ENCODE measurements at regions not wholly inside any gene's neighbourhood (a gene's known extent, or its start where the extent isn't known, plus 50 kb on each side); places are given as distances from the start of the nearest gene placed in this dataset.

DNA sequence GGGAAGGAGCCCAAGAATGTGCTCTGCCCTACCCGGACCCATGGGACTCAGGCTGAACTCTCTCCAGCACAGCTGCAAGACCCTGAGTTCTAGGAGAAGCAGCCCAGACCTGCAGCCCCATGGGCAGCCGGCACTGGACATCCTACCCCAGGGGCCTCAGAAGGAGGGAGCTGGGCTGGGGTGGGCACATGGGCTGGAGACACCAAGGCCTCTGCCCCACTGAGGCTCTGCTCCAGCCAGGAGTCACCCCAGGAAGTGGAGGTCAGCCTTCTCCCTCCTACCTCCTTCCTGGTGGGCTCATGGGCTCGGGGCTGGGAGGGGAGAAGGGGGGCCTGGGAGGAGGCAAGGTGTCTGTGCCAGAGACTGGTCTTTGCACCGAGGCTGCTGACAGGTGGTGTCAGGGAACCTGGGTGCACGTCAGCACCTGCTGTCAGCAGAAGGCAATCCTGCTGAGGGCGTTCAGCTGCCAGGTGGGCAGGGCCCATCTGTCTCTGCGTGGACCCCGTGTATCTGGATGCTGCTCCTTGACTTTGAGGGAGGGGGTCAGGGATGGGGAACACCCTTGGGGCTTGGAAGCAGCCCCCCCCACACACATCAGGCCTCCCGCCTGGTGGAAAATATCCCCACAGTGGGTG is 95.2 kb downstream of the PDGFA start:
- H3K36me3 Mint-ChIP-seq (ENCODE audit: low read depth): no peaks in the 10 kb centered on the region
- H3K4me1 Mint-ChIP-seq (ENCODE audit: low read depth): no peaks in the 10 kb centered on the region
- no peaks in the 10 kb centered on the region for H3K27me3 Mint-ChIP-seq
- DNase-seq: no peak
- no peak overlapping the region for H3K27ac Mint-ChIP-seq
- no peaks in the 10 kb centered on the region for H3K9me3 Mint-ChIP-seq
- H3K4me3 Mint-ChIP-seq: no peak overlapping the region

DNA sequence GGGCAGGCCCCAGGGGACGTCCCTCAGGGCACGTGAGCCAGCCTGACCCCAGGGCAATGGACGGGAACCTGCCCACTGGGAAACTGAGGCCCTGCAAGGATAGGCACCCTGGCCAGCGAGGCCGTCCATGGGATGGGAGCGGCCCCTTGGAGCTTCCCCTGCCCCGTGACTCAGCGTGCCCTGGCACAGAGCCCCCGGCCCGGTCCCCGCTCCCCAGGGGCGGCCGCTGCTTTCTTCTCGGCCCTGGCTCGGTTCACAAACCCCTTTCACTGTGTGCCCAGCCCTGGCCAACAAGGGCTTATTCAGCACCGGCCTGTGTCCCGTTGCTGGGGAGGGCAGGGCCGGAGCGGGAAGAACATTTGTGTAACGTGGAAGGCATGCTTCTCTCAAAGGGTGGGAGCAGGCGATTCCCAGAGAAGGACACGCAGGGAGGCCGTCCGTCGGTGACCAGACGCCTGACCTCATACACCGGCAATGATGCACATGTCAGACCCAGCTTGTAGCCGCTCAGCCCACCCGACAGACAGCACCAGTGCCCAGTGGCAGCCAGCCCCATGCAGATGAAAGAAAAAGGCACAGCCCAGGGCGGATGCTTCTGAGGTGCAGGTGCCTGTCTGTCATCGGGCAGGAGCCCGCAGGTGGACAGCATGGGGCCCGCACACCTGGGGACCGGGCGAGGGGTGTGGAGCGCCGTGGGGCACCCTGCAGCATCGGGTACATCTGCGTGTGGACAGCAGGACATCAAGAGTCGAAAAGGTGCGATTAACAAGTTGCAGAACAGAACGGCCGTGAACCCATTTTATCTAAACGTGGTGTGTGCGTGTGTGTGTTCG is 94.5 kb downstream of the PDGFA start:
- no peaks in the 10 kb centered on the region for H3K36me3 Mint-ChIP-seq (ENCODE audit: low read depth)
- no peak overlapping the region for H3K4me3 Mint-ChIP-seq
- DNase-seq: no peak
- no peak overlapping the region for H3K27ac Mint-ChIP-seq
- H3K27me3 Mint-ChIP-seq: no peaks in the 10 kb centered on the region
- H3K4me1 Mint-ChIP-seq (ENCODE audit: low read depth): no peaks in the 10 kb centered on the region
- no peaks in the 10 kb centered on the region for H3K9me3 Mint-ChIP-seq

DNA sequence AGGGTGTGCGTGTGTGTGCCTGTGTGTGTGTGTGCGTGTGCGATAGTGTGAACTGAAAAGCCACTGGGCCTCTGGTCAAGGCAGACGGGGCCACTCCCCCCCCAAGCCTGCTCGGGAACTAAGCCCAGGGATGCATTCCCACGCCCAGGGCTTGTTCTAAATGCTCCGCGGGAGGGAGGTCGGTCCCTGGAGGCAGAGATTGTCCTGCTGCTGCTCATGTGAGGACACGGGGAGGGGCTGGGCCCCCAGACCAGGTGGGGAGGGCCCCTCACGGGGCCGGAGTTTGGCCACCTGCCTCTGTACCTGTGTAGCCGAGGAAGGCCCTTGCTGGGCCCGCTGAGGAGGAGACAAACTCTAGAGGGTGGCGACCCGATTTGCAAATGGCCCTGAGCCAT is 93.9 kb downstream of the PDGFA start:
- H3K4me1 Mint-ChIP-seq (ENCODE audit: low read depth): no peaks in the 10 kb centered on the region
- H3K36me3 Mint-ChIP-seq (ENCODE audit: low read depth): no peaks in the 10 kb centered on the region
- no peak for DNase-seq
- H3K27me3 Mint-ChIP-seq: no peaks in the 10 kb centered on the region
- H3K27ac Mint-ChIP-seq: no peak overlapping the region
- no peaks in the 10 kb centered on the region for H3K9me3 Mint-ChIP-seq
- H3K4me3 Mint-ChIP-seq: no peak overlapping the region

DNA sequence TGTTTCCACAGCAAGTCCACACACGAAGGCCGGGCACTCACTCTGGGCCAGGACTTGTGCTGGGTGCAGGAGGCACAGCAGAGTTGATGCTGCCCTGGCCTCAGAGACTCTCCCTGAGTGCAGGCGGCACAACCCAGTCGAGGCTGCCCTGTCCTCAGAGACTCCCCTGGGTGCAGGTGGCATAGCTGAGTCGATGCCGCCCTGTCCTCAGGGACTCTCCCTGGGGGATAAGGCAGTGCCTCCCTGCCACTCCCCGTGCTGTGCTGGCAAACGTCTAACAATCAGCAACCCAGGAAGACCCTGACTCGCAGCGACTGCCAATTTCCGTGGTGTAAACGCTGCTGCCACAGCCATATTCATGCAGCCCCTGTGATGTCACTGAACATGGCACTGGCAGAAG is 93.1 kb downstream of the PDGFA start:
- Mint-ChIP-seq H3K36me3 (ENCODE audit: low read depth) (no peaks in the 10 kb centered on the region), H3K9me3 (no peaks in the 10 kb centered on the region), H3K27me3 (no peaks in the 10 kb centered on the region), H3K27ac (no peak overlapping the region), H3K4me3 (no peak overlapping the region), H3K4me1 (ENCODE audit: low read depth) (no peaks in the 10 kb centered on the region)
- DNase-seq: no peak

DNA sequence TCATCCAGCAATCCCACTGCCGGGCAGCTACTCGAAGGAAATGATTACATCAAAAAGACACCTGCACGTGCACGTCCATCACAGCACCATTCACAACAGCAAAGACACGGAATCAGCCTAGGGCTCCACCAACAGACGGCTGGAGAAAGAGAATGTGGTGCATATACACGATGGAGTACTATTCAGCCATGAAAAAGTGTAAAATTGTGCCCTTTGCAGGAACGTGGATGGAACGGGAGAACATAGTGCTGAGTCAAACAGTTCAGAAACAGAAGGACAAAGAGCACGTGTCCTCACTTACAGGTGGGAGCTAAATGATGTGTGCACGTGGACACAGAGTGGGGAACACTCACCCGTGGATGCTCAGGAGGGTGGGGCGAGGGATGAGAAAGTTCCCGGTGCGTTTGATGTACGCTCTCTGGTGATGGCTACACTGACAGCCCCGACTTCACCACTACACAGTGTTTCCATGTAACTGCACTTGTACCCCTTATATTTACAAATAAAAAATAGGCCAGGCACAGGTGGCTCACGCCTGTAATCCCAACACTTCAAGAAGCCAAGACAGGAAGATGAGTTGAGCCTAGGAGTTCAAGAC is 92.0 kb downstream of the PDGFA start:
- Mint-ChIP-seq H3K27me3 (no peaks in the 10 kb centered on the region), H3K9me3 (no peaks in the 10 kb centered on the region), H3K27ac (no peak overlapping the region), H3K36me3 (ENCODE audit: low read depth) (no peaks in the 10 kb centered on the region), H3K4me3 (no peak overlapping the region), H3K4me1 (ENCODE audit: low read depth) (no peaks in the 10 kb centered on the region)
- no peak for DNase-seq

DNA sequence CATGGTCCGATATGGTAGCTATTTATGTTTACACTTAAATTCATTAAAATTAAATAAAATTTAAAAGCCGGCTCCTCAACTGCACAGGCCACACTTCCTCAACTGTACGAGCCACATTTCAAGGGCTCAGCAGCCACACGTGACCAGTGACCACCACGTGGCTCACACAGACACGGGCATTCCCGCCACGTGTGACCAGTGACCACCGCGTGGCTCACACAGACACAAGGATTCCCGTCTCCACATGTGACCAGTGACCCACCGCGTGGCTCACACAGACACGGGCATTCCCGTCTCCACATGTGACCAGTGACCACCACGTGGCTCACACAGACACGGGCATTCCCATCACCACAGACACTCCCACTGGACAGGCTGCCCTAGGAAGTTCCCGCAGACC is 91.3 kb downstream of the PDGFA start:
- no peak for DNase-seq
- no peak overlapping the region for H3K4me3 Mint-ChIP-seq
- no peak overlapping the region for H3K27ac Mint-ChIP-seq
- H3K27me3 Mint-ChIP-seq: no peaks in the 10 kb centered on the region
- H3K36me3 Mint-ChIP-seq (ENCODE audit: low read depth): no peaks in the 10 kb centered on the region
- no peaks in the 10 kb centered on the region for H3K4me1 Mint-ChIP-seq (ENCODE audit: low read depth)
- no peaks in the 10 kb centered on the region for H3K9me3 Mint-ChIP-seq

DNA sequence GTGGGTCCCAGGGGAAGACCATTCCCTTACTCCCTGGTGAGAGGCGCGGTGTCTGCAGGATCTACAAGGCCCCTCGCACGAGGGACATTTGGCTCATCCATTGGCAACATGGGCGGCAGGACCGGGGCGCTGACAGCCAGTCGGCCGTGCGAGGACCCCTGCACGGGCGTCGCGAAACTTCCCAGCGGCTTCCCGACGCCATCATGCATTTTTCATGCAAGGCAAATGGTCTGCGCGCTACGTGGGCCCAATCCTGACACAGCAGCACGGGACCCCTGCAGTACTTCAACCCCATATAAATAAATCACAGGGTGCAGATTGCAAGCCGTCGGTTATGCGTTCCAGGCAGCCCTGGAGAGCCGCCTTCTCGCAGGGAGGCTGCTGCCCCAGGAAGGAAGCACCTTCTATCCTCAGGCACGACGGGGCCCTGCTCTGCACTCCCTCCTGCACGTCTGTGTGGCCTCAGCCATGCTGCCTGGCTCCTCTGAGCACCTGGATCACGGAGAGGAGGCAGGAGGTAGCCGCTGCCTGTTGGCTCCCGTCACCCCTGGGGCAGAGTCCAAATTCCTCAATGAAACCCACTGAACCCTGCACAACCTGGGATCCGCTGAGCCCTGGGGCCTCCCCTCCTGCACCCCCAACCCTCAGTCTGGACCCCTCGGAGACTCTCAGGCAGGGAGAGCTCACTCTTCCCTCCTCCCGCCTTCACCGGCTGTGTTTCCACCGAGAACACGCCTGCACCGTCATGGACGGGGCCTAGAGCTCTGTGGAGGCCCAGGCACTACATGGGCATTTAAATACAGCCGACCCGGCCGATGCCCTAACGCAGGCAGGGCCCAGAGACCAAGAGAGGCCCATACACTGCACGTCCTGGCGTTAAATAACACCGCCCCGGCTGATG is 90.5 kb downstream of the PDGFA start:
- no peaks in the 10 kb centered on the region for H3K4me1 Mint-ChIP-seq (ENCODE audit: low read depth)
- H3K36me3 Mint-ChIP-seq (ENCODE audit: low read depth): no peaks in the 10 kb centered on the region
- no peaks in the 10 kb centered on the region for H3K27me3 Mint-ChIP-seq
- H3K4me3 Mint-ChIP-seq: no peak overlapping the region
- DNase-seq: no peak
- H3K9me3 Mint-ChIP-seq: no peaks in the 10 kb centered on the region
- H3K27ac Mint-ChIP-seq: no peak overlapping the region

DNA sequence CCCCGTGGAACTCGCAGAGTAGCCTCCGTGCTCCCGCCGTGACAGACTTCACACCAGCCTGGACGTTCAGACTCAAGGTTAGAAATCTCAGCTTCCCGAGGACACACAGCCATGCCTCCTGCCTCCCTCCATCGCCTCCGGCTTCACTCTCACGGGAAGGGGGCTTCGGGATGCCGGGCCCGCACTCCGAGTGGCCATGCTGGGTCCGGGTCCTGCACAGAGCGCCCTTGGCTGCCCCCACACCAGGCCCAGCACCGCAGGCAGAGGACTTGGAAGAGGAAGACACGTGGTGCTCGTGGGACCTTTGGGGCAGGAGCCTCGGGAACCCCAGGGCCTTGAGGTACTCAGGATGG is 89.8 kb downstream of the PDGFA start:
- no peaks in the 10 kb centered on the region for H3K4me1 Mint-ChIP-seq (ENCODE audit: low read depth)
- no peaks in the 10 kb centered on the region for H3K36me3 Mint-ChIP-seq (ENCODE audit: low read depth)
- H3K9me3 Mint-ChIP-seq: no peaks in the 10 kb centered on the region
- H3K27me3 Mint-ChIP-seq: peaks cover 2% of the 10 kb centered on the region
- no peak overlapping the region for H3K4me3 Mint-ChIP-seq
- H3K27ac Mint-ChIP-seq: no peak overlapping the region
- no peak for DNase-seq

DNA sequence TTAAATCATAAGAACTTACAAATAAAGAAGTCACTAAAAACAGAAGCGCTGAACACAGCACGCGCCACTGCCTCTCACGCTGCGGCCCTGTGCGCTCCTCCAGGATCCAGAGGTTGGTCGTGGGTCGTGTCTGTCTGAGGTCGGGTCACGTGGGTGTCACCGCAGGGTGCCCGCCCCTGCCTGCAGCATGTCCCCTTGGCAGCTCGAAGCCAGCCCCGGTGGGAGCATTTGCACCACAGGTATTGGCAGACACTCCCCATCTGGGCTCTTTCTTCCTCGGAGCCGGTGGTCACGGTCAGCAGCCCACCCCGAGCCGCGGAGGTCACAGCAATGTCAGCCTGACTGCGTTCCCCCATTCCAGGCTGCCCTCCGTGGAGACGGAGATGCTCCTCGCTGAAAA is 88.6 kb downstream of the PDGFA start:
- Mint-ChIP-seq H3K9me3 (no peaks in the 10 kb centered on the region), H3K4me3 (no peak overlapping the region), H3K27ac (no peak overlapping the region), H3K36me3 (ENCODE audit: low read depth) (no peaks in the 10 kb centered on the region), H3K27me3 (peaks cover 2% of the 10 kb centered on the region), H3K4me1 (ENCODE audit: low read depth) (peaks cover 9% of the 10 kb centered on the region)
- DNase-seq: no peak

DNA sequence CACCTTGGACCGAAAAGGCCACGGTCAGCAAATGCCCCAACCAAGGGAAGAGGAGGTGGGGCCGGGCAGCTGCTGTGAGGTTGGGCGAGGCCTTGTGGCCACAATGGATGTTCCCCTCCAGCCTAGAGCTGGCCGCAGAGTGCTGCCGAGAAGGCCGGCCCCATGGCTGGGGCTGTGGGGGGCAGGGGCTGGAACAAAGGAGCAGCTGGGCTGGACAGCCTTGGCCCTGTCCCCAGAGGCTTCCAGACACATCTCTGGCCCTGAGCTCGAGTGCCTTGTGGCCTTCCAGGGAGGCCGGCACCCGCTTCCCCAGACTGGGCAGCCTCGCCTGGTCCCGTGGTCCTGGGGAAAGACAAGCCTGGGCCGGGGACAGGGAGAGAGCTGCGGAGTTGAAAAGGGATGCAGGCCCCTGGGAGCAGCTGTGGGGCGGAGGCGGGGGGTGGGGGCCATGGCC is 88.0 kb downstream of the PDGFA start:
- no peaks in the 10 kb centered on the region for H3K36me3 Mint-ChIP-seq (ENCODE audit: low read depth)
- H3K9me3 Mint-ChIP-seq: no peaks in the 10 kb centered on the region
- H3K4me3 Mint-ChIP-seq: no peak overlapping the region
- H3K4me1 Mint-ChIP-seq (ENCODE audit: low read depth): peaks cover 10% of the 10 kb centered on the region
- peaks cover 2% of the 10 kb centered on the region for H3K27me3 Mint-ChIP-seq
- no peak for DNase-seq
- H3K27ac Mint-ChIP-seq: no peak overlapping the region

DNA sequence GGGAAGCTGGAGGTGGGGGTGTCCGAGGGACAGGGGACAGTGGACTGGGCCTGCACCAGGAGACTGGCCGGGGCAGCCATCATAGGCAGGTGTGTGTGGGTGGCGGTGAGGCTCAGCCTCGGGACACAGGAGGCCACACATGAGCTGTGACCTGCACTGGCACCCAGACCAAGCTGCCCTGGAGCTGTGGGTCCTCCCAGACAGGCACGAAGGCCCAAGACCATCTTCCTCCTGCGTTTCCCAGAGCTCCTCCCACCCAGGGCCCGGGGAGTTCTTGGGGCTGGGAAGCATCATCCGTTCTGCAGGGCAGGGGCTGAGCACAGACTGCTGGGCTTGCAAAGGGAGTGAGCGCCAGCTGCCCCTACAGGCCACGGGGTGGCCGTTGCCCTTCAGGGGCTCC is 87.4 kb downstream of the PDGFA start:
- H3K4me1 Mint-ChIP-seq (ENCODE audit: low read depth): peaks cover 10% of the 10 kb centered on the region
- no peaks in the 10 kb centered on the region for H3K9me3 Mint-ChIP-seq
- H3K36me3 Mint-ChIP-seq (ENCODE audit: low read depth): no peaks in the 10 kb centered on the region
- H3K27me3 Mint-ChIP-seq: peaks cover 2% of the 10 kb centered on the region
- no peak overlapping the region for H3K4me3 Mint-ChIP-seq
- H3K27ac Mint-ChIP-seq: no peak overlapping the region
- DNase-seq: no peak

DNA sequence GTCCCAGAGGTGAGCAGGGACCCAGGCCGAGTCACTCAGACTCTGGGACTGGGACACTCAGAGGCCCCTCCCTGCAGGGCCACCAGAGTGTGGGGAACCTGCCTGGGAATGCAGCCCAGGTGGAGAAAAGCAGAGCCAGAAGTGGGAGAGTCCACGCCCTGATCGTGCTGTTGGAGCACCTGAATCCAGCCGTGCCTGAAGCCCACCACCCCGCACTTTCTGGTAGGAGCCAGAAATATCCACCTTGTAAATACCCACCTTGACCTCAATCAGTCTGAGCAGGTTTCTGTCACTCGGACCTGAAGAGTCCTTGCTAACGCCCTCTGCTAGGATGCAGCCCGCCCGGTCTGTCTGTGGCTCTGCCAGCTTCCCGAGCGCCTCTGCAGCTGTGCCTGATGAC is 86.7 kb downstream of the PDGFA start:
- Mint-ChIP-seq H3K9me3 (no peaks in the 10 kb centered on the region), H3K4me3 (no peak overlapping the region), H3K27ac (no peak overlapping the region), H3K27me3 (peaks cover 2% of the 10 kb centered on the region), H3K36me3 (ENCODE audit: low read depth) (no peaks in the 10 kb centered on the region), H3K4me1 (ENCODE audit: low read depth) (peaks cover 10% of the 10 kb centered on the region)
- DNase-seq: no peak

DNA sequence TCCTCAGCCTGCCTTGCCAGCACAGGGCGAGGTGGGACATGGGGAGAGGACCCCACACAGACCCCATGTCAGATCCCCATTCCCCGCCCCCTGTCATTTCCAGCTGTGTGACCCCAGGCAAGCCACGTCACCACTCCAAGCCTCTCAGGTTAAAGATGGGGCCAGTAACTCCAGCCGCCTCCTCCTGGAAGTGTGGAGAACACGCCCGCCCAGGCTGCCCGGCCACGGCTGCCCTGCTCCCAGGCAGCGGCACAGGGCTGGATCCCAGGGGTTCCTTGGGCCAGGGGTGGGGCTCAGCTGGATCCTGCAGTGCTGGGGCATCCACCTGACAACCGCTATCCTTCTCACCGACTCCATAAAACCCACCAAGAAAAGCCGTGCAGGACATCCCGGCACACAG is 86.1 kb downstream of the PDGFA start:
- H3K27me3 Mint-ChIP-seq: peaks cover 2% of the 10 kb centered on the region

DNA sequence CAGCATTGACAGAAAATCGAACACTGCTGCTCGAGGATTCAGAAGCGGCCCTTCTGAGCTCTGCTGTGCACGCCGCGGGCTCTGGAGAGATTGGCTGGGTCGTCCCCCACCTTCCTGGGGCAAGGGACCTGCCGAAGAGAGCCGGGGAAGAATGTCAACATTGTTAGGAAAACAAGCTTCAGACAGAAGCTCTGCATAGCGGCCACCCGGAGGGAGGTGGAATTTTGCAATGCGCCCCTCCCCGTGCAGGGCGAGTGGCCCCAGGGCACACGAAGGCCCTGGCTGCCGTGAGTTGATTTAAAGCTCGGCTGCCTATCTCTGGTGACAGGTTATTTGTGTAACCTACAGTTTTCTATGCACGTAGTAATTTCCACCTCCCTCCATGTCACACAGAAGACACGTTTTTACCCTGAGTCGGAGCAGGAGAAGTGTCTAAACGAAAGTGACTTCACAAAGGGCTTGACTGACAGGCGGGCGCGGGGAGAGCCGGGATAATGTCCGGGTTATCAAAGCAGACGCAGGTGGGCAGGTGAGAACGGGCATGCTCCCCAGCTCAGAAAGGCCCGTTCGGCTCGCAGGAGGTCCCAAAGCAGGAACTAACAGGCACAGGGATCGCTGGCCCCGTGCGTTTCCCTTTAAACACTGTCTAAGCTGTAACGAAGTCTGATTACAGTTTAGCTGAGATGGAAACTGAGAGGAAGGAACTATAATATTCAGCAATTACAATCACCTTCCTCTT is 84.6 kb downstream of the PDGFA start:
- Mint-ChIP-seq H3K9me3 (no peaks in the 10 kb centered on the region), H3K27me3 (peaks cover 2% of the 10 kb centered on the region), H3K4me1 (ENCODE audit: low read depth) (peaks cover 10% of the 10 kb centered on the region), H3K4me3 (no peak overlapping the region), H3K36me3 (ENCODE audit: low read depth) (no peaks in the 10 kb centered on the region), H3K27ac (peak overlapping the region; percentile 18)
- DNase-seq: no peak

More for the DNA sequence above, 86.1 kb downstream of the PDGFA start:
- H3K4me3 Mint-ChIP-seq: no peak overlapping the region
- H3K27ac Mint-ChIP-seq: no peak overlapping the region
- H3K4me1 Mint-ChIP-seq (ENCODE audit: low read depth): peaks cover 10% of the 10 kb centered on the region
- no peaks in the 10 kb centered on the region for H3K36me3 Mint-ChIP-seq (ENCODE audit: low read depth)
- no peak for DNase-seq
- no peaks in the 10 kb centered on the region for H3K9me3 Mint-ChIP-seq
